Hematopoietic multipotent progenitor cell treated with erythropoietin and hydrocortisone succinate and interleukin-3 and kit ligand, for 15 days (in vitro differentiated cells): ENCODE measurements at regions not wholly inside any gene's neighbourhood (a gene's known extent, or its start where the extent isn't known, plus 50 kb on each side); places are given as distances from the start of the nearest gene placed in this dataset.

Experiments
- DNase-seq: peaks from one replicate; pipeline ENCODE4 v3.0.0-alpha.2; 2015; ENCODE audit warnings: low spot score

DNA sequence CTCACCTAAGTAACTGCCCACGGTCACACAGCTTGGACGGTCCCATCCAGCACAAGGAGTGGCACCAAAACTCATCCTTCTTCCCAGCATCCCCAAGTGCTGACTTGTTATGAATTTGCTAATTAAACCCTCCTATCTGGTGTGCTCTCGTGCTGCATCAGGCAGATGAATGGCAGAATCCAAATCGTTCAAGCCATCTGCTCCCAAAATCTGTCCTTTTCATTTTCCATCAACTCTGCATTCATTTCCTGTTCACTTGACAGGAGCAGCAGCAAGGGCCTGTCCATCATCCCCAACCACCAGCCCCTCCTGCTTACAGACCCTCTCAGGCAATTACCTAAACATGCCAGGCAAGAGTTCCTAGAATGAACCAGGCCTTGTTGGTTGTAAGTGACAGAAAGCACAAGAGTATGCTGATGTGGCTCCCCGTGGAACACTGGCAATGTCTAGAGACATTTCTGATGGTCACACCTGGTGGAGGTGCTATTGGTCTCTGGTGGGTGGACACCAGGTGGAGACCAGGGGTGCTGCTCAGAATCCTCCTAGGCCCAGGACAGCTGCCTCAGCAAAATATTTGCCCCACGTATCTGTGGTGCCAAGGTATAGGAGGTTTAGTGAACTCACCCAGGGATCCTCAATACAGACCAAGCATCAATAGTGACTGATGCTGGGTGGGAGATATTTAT is 832.5 kb downstream of the TBC1D22A start:
- DNase-seq, result no peak

GRCh38 chr22:47593911-47594311 is 831.5 kb downstream of the TBC1D22A start:
- no peak for DNase-seq

DNA sequence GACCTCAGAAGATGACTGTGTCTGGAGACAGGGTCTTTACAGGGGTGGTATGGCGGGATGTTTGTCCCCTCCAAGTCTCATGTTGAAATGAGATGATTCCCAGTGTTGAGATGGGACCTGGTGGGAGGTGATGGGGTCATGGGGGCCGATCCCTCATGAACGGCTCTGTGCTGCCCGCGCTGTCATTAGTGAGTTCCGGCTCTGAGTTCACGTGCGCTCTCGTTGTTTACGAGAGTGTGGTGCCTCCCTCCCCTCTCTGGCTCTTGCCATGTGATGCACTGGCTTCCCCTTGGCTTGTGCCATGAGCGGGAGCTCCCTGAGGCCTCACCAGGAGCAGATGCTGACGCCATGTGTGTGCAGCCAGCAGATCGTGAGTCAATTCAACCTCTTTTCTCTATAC is 830.8 kb downstream of the TBC1D22A start:
- no peak for DNase-seq

GRCh38 chr22:47592791-47593190 is 830.3 kb downstream of the TBC1D22A start:
- no peak for DNase-seq

DNA sequence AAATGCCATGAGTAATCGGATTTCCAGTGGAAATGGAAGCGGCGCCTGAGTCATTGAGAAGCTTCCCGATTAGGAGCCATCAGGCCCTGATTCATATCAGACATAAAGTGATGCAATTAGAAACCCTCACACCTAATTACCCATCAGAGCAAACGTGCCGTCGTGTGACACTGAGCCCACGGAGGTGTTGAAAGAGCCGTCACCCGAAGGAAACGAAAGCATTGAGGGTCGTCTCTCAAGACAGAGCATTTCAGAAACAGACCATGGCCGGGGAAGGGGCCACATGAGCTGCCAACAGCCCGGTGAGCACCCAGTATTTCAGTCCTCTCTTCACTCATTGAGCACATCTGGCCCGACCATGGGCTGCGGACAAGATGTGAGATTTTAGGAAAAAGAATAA is 829.3 kb downstream of the TBC1D22A start:
- DNase-seq, result no peak

DNA sequence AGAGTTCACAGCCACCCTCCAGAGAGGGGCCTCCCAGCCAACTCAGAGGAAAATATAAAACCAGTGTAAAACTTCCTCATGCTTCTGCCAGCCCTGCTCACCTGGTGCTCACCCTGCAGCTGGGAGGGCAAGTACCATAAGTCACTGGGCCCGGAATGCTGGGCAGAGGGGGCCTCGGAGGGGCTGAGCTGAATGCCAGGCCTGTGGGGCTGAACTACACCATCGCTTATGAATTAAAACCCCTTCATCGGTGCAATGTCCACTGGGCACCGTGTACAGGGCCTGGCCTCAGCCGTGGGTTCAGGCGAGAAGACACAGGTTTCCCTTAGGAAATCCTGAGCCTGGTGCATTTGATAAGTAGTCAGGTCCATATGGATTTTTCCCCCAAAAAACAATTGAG is 828.6 kb downstream of the TBC1D22A start:
- no peak for DNase-seq

- no peak for DNase-seq
Observed at GRCh38 chr22:47589271-47590250, 827.1 kb downstream of the TBC1D22A start.

DNA sequence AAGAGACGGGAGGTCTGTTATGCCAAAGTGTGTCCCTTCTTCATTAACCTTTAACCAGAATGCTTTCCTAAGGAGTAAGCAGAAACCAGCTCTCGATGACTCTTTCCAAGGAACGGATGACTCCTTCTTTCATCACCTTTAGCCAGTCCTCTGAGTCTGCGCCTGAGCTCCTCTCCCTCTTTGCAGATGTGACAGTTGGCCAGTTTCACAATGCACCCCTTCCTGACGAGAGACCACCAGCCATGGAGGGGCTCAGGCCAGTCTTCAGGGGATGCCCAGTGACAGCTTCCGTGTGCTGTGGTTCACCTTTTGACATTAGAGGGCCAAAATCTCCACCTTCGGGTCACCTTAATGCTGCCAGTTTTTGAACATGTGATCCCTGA is 826.1 kb downstream of the TBC1D22A start:
- no peak for DNase-seq

DNA sequence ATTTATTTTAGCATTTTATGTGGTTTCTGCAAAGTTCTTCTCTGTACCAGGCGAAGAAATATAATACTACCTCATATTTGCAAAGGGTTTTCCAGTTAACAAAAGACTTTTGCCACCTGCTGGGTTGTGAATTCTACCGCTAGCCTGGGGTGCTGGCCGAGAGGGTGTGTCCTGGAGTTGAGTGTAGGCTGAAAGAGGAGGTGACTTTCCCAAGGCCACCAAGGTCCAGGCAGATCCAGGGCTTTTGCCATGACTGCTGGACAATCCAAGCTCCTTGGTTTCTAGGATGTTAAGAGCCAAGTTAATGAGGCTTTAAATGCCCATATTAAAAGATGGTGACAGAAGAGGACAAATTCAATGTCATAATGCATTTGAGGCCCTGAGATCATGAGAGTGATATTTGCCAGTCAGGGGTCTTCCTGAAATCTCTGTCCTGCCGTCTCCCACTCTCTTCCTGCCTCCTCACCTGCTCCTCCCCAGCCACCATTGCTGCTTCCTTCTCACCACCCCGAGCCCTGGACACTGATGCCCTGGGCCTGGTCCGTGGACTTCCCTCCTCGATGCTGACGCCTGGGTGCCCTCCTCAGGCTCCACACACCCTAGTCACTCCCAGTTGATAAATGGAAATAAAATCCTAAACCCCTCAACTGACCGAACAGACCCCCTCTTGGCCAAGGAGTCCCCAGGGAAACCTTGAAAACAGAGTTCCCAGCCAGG is 825.6 kb downstream of the TBC1D22A start:
- no peak for DNase-seq

- DNase-seq, result no peak
Observed at GRCh38 chr22:47587361-47587760, 824.9 kb downstream of the TBC1D22A start.

- DNase-seq, result no peak
Observed at GRCh38 chr22:47586946-47587345, 824.5 kb downstream of the TBC1D22A start.

- DNase-seq, result no peak
Observed at GRCh38 chr22:47586038-47586437, 823.6 kb downstream of the TBC1D22A start.

DNA sequence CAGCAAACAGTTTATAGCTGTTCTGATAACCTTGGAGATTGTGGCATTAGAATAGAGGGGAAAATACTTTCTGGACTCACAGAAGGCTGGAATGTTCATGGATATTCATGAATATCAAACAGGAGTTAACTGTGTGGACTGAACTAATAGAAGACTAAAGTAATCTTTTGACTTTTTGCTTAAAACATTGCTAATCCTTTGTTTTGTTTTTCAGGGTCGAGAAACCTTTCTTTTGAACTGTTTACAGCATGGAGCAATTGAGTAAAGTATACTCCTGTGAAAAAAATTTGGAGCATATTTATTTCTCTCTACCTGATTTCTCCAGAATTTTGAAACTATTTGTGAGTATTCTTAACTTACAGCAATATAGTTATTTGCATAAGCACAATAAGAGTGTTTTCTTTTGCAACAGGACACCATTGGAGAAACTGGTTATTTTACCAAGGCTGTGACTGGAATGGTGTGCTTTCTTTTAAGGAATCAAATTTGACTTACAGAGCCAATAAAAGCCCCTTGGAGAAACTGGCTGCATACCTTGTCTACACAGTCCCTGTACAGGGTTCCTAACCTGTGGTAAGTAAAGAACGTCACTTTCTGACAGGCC is 821.6 kb downstream of the TBC1D22A start:
- DNase-seq, result no peak

DNA sequence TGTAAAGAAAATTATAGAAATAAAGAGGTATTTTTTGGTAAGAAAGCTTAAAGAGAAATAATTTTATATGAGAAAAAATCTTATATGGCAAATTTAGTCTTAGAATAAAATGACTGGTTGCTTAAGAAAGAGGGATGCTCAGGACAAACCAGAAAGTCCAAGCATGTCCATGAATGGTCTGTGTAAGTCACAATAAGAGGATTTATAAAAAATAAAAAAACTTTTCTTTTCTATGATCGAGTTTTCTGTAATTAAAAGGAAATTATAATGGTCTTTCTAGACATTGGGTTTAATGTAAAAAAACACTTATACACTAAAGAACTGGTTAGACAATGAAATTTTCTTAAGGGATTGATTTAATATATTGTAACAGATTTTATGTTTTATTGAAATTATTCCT is 819.6 kb downstream of the TBC1D22A start:
- DNase-seq, result no peak

GRCh38 chr22:47580121-47580520 is 817.7 kb downstream of the TBC1D22A start:
- DNase-seq, result no peak

DNA sequence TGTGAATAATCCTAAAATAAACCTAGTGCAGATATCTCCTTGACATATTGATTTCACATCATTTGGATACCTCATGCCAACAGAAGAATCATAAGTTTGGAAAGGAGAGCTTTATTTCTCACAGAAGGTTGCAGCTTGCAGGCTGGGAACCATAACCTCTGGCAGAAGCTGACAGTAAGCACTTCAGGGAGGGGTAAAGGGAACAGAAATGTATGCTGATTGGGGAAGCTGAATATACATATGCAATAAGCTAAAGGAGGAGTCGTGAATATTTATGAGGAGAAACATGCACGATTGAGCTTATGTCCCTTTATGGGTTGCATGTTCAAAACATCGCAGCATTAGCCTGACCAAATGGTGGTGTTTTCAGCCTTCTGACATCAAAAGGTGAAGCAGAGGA is 814.5 kb downstream of the TBC1D22A start:
- no peak for DNase-seq

GRCh38 chr22:47575291-47575690 is 812.8 kb downstream of the TBC1D22A start:
- DNase-seq, result no peak

GRCh38 chr22:47574556-47574955 is 812.1 kb downstream of the TBC1D22A start:
- DNase-seq, result no peak

DNA sequence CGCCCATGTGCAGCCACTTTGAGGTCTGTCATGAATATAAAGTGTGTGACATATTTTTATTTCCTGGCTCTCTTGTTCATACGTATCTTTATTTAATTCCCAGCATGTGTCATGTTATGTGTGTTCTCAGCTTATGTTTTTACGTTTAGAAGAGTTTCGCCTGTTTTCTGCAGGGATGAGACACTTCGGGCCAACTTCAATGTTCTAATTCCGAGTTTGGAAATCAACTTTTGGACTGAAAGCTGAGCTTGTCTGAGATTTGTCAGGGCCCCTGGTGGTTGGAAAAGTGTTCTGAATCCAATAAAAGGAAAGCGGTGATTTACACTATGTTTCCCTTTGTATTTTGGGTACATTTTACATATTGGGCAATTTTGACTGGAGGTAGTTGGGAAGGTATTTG is 810.7 kb downstream of the TBC1D22A start:
- no peak for DNase-seq

GRCh38 chr22:47572443-47572842 is 810.0 kb downstream of the TBC1D22A start:
- DNase-seq, result no peak

DNA sequence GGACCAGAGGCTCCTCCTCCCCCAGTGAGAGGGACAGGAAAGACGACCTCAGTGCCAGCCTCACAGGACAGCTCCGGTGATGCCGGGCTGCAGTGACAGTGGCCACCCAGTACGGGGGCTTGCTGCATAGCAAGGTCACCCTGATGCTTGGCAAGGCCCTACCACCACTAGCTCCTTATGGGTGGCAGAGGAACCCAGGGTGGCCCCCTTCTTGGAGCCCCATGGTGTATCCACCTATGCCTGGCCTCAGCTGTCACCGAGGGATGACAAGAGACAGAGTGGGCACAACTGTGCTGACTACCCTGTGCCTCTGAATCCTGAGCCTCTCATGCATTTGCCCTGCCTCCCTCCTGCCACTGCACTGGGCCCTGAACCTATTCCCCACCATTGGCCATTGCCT is 809.2 kb downstream of the TBC1D22A start:
- DNase-seq, result no peak

- DNase-seq, result no peak
Observed at GRCh38 chr22:47570851-47571250, 808.4 kb downstream of the TBC1D22A start.
